ENCODE measurements at regions not wholly inside any gene's neighbourhood (a gene's known extent, or its start where the extent isn't known, plus 50 kb on each side); places are given as distances from the start of the nearest gene placed in this dataset.
A peak's percentile ranks its signal among the peaks of the same experiment; 100 is the strongest.

GRCh38 chr3:72395776-72396311 is 452.4 kb downstream of the SHQ1 start:
- Histone ChIP-seq H3K4me1 (ENCODE audit: control insufficient read depth, low read depth, low read length) (peaks cover 30% of the 10 kb centered on the region), H3K9ac (ENCODE audit: low read length) (no peak overlapping the region), H3K9me3 (ENCODE audit: control insufficient read depth, low read depth, low read length) (no peaks in the 10 kb centered on the region), H3K36me3 (ENCODE audit: control insufficient read depth, low read depth, low read length) (no peaks in the 10 kb centered on the region), H3K27ac (ENCODE audit: low read length) (no peak overlapping the region), H3K4me3 (ENCODE audit: low read length) (no peak overlapping the region), H3K27me3 (ENCODE audit: control insufficient read depth, insufficient read depth, low read length) (no peaks in the 10 kb centered on the region)

- Histone ChIP-seq H3K9me3 (ENCODE audit: control insufficient read depth, low read depth, low read length) (no peaks in the 10 kb centered on the region), H3K27ac (ENCODE audit: low read length) (no peak overlapping the region), H3K9ac (ENCODE audit: low read length) (no peak overlapping the region), H3K36me3 (ENCODE audit: control insufficient read depth, low read depth, low read length) (no peaks in the 10 kb centered on the region), H3K27me3 (ENCODE audit: control insufficient read depth, insufficient read depth, low read length) (no peaks in the 10 kb centered on the region), H3K4me1 (ENCODE audit: control insufficient read depth, low read depth, low read length) (peaks cover 48% of the 10 kb centered on the region), H3K4me3 (ENCODE audit: low read length) (no peak overlapping the region)
Measured at GRCh38 chr3:72393455-72393854, 454.8 kb downstream of the SHQ1 start.

- no peak overlapping the region for H3K4me3 ChIP-seq (ENCODE audit: low read length)
- H3K36me3 ChIP-seq (ENCODE audit: control insufficient read depth, low read depth, low read length), result no peaks in the 10 kb centered on the region
- no peak overlapping the region for H3K9ac ChIP-seq (ENCODE audit: low read length)
- peaks cover 58% of the 10 kb centered on the region for H3K4me1 ChIP-seq (ENCODE audit: control insufficient read depth, low read depth, low read length)
- no peaks in the 10 kb centered on the region for H3K27me3 ChIP-seq (ENCODE audit: control insufficient read depth, insufficient read depth, low read length)
- no peaks in the 10 kb centered on the region for H3K9me3 ChIP-seq (ENCODE audit: control insufficient read depth, low read depth, low read length)
- H3K27ac ChIP-seq (ENCODE audit: low read length), result no peak overlapping the region
Measured at GRCh38 chr3:72391659-72392058, 456.6 kb downstream of the SHQ1 start.

DNA sequence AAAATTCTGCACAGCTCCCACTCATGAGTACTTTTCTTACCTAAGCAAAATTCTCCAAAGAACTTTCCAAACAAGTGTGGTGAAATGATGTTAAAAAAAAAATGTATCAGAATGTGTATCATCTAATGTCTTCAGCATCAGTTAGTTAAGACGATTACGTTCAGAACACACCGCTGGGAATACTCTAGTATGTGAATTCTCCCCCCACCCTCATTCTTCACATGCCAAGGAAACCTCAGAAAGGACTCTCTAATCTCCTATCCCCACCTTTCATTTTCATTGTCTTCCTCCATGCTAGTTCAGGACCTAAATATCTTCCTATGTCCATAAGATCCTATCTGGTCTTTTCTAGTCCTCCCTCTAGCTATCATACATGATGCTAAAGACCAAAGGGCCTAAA is 457.4 kb downstream of the SHQ1 start:
- H3K9ac ChIP-seq (ENCODE audit: low read length), result no peak overlapping the region
- H3K27me3 ChIP-seq (ENCODE audit: control insufficient read depth, insufficient read depth, low read length), result no peaks in the 10 kb centered on the region
- no peaks in the 10 kb centered on the region for H3K9me3 ChIP-seq (ENCODE audit: control insufficient read depth, low read depth, low read length)
- no peak overlapping the region for H3K27ac ChIP-seq (ENCODE audit: low read length)
- H3K4me3 ChIP-seq (ENCODE audit: low read length), result no peak overlapping the region
- H3K4me1 ChIP-seq (ENCODE audit: control insufficient read depth, low read depth, low read length), result peaks cover 63% of the 10 kb centered on the region
- H3K36me3 ChIP-seq (ENCODE audit: control insufficient read depth, low read depth, low read length), result no peaks in the 10 kb centered on the region

- Histone ChIP-seq H3K9me3 (ENCODE audit: control insufficient read depth, low read depth, low read length) (no peaks in the 10 kb centered on the region), H3K4me3 (ENCODE audit: low read length) (no peak overlapping the region), H3K4me1 (ENCODE audit: control insufficient read depth, low read depth, low read length) (peaks cover 66% of the 10 kb centered on the region), H3K36me3 (ENCODE audit: control insufficient read depth, low read depth, low read length) (no peaks in the 10 kb centered on the region), H3K27ac (ENCODE audit: low read length) (no peak overlapping the region), H3K27me3 (ENCODE audit: control insufficient read depth, insufficient read depth, low read length) (no peaks in the 10 kb centered on the region), H3K9ac (ENCODE audit: low read length) (no peak overlapping the region)
Measured at GRCh38 chr3:72388644-72389043, 459.6 kb downstream of the SHQ1 start.

DNA sequence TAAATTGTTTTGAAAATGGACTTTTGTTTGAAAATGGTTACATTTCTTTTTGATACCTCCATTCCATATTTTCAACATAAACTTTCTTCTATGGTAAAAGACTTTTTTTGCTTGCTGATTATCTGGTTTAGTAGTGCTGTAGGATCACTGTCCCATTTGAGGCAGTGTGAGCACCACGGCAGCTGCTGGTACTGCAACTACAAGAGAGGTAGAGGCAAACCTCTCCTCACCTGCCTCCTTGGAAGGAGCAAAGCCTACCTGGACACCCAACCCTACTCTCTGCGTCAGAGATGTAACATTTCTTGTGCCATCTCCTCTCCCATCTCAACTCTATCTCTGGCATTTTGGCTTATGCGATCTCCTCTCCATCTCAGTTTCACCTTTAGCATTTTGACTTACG is 460.1 kb downstream of the SHQ1 start:
- Histone ChIP-seq H3K36me3 (ENCODE audit: control insufficient read depth, low read depth, low read length) (no peaks in the 10 kb centered on the region), H3K27ac (ENCODE audit: low read length) (no peak overlapping the region), H3K4me3 (ENCODE audit: low read length) (no peak overlapping the region), H3K9ac (ENCODE audit: low read length) (no peak overlapping the region), H3K27me3 (ENCODE audit: control insufficient read depth, insufficient read depth, low read length) (no peaks in the 10 kb centered on the region), H3K9me3 (ENCODE audit: control insufficient read depth, low read depth, low read length) (no peaks in the 10 kb centered on the region), H3K4me1 (ENCODE audit: control insufficient read depth, low read depth, low read length) (peaks cover 72% of the 10 kb centered on the region)

GRCh38 chr3:72386327-72387000 is 461.8 kb downstream of the SHQ1 start:
- Histone ChIP-seq H3K4me1 (ENCODE audit: control insufficient read depth, low read depth, low read length) (peaks cover 74% of the 10 kb centered on the region), H3K4me3 (ENCODE audit: low read length) (no peak overlapping the region), H3K27ac (ENCODE audit: low read length) (no peak overlapping the region), H3K36me3 (ENCODE audit: control insufficient read depth, low read depth, low read length) (no peaks in the 10 kb centered on the region), H3K9me3 (ENCODE audit: control insufficient read depth, low read depth, low read length) (no peaks in the 10 kb centered on the region), H3K9ac (ENCODE audit: low read length) (no peak overlapping the region), H3K27me3 (ENCODE audit: control insufficient read depth, insufficient read depth, low read length) (no peaks in the 10 kb centered on the region)

GRCh38 chr3:72385167-72385566 is 463.1 kb downstream of the SHQ1 start:
- no peak overlapping the region for H3K27ac ChIP-seq (ENCODE audit: low read length)
- no peaks in the 10 kb centered on the region for H3K36me3 ChIP-seq (ENCODE audit: control insufficient read depth, low read depth, low read length)
- H3K9me3 ChIP-seq (ENCODE audit: control insufficient read depth, low read depth, low read length), result no peaks in the 10 kb centered on the region
- H3K27me3 ChIP-seq (ENCODE audit: control insufficient read depth, insufficient read depth, low read length), result no peaks in the 10 kb centered on the region
- peaks cover 72% of the 10 kb centered on the region for H3K4me1 ChIP-seq (ENCODE audit: control insufficient read depth, low read depth, low read length)
- H3K4me3 ChIP-seq (ENCODE audit: low read length), result no peak overlapping the region
- H3K9ac ChIP-seq (ENCODE audit: low read length), result no peak overlapping the region

DNA sequence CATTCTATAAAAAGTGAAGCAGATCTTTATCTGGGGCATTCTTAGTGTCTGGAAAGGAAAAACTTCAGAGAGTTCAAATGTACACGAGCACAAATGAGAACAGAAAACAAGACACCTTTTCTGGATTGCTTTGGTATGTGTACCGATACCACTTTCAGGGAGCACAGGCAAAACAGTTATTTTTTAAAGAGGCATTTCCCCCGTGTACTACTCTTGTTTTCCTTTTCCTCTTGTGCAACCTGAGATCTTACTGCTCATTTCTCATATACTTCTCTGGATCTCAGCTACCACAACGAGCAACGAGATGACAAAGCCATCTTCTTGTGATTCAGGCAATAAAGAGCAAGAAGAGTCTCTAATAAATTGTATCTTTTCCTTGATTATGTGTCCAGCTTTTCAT is 463.6 kb downstream of the SHQ1 start:
- no peaks in the 10 kb centered on the region for H3K9me3 ChIP-seq (ENCODE audit: control insufficient read depth, low read depth, low read length)
- H3K36me3 ChIP-seq (ENCODE audit: control insufficient read depth, low read depth, low read length), result no peaks in the 10 kb centered on the region
- no peaks in the 10 kb centered on the region for H3K27me3 ChIP-seq (ENCODE audit: control insufficient read depth, insufficient read depth, low read length)
- peaks cover 73% of the 10 kb centered on the region for H3K4me1 ChIP-seq (ENCODE audit: control insufficient read depth, low read depth, low read length)
- no peak overlapping the region for H3K9ac ChIP-seq (ENCODE audit: low read length)
- H3K4me3 ChIP-seq (ENCODE audit: low read length), result no peak overlapping the region
- peak overlapping the region; percentile 7 for H3K27ac ChIP-seq (ENCODE audit: low read length)

DNA sequence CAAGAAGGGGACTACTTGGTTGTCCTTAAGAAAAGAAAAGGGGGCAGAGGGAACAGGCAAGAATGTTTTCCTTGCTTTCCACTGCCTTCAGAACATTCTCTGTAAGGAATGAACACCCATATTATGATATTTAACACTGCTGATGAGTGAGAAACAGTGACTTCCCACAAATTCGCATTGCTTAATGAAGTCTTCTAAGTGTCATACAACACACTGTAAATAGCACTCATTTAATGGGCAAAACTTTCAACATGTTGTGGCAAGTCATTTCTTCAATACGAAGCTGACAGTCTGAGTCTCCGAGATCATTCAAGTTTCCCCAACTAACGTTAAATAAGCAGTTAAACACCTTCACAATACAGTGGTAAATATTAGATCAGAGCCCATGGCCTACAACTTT is 464.4 kb downstream of the SHQ1 start:
- H3K36me3 ChIP-seq (ENCODE audit: control insufficient read depth, low read depth, low read length), result peaks cover 1% of the 10 kb centered on the region
- peaks cover 76% of the 10 kb centered on the region for H3K4me1 ChIP-seq (ENCODE audit: control insufficient read depth, low read depth, low read length)
- no peak overlapping the region for H3K4me3 ChIP-seq (ENCODE audit: low read length)
- no peak overlapping the region for H3K9ac ChIP-seq (ENCODE audit: low read length)
- H3K27ac ChIP-seq (ENCODE audit: low read length), result no peak overlapping the region
- no peaks in the 10 kb centered on the region for H3K27me3 ChIP-seq (ENCODE audit: control insufficient read depth, insufficient read depth, low read length)
- H3K9me3 ChIP-seq (ENCODE audit: control insufficient read depth, low read depth, low read length), result no peaks in the 10 kb centered on the region

DNA sequence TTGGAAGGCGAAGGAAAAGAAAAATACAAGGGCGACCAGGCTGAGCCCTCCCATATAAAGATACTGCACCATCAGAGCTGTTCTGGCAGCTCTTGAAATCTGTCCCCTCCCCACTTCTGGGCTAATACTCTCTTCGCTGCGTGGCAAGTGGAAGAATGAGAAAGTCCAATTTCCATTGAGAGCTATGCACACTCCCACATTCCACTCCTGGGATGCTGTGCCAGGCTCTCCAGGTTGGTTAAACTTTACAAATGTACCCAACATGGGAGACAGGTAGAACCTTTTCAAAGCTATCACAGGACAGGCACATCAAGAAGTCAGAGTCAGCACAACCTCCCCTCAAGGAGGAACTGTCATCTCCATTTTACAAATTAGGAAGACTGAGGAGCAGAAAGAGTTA is 465.0 kb downstream of the SHQ1 start:
- Histone ChIP-seq H3K27me3 (ENCODE audit: control insufficient read depth, insufficient read depth, low read length) (no peaks in the 10 kb centered on the region), H3K27ac (ENCODE audit: low read length) (no peak overlapping the region), H3K36me3 (ENCODE audit: control insufficient read depth, low read depth, low read length) (peaks cover 8% of the 10 kb centered on the region), H3K4me1 (ENCODE audit: control insufficient read depth, low read depth, low read length) (peaks cover 76% of the 10 kb centered on the region), H3K9ac (ENCODE audit: low read length) (no peak overlapping the region), H3K4me3 (ENCODE audit: low read length) (no peak overlapping the region), H3K9me3 (ENCODE audit: control insufficient read depth, low read depth, low read length) (no peaks in the 10 kb centered on the region)

DNA sequence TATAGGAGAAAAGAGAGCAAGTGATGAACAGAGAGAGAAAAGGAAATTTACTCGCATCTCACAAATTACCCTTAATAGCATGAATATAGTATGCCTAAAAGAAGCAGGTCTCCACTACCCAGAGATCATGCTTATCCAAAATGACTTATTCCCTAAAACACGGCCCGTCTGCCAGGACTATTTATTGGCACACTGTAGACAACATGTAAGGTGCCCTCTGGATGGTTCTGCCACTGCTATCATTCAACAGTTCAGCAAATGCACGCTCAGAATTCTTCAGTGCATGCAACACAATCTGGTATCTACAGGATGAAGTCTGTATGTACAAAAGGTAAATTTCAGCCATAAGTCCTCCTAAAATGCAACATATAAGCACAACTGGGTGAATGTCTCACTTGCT is 465.8 kb downstream of the SHQ1 start:
- Histone ChIP-seq H3K27ac (ENCODE audit: low read length) (no peak overlapping the region), H3K36me3 (ENCODE audit: control insufficient read depth, low read depth, low read length) (peaks cover 11% of the 10 kb centered on the region), H3K9ac (ENCODE audit: low read length) (no peak overlapping the region), H3K9me3 (ENCODE audit: control insufficient read depth, low read depth, low read length) (no peaks in the 10 kb centered on the region), H3K4me1 (ENCODE audit: control insufficient read depth, low read depth, low read length) (peaks cover 73% of the 10 kb centered on the region), H3K27me3 (ENCODE audit: control insufficient read depth, insufficient read depth, low read length) (no peaks in the 10 kb centered on the region), H3K4me3 (ENCODE audit: low read length) (no peak overlapping the region)
